Breast epithelium (tissue), 3 donors: ENCODE measurements at regions not wholly inside any gene's neighbourhood (a gene's known extent, or its start where the extent isn't known, plus 50 kb on each side); places are given as distances from the start of the nearest gene placed in this dataset.

Experiments
- POLR2A ChIP-seq: fragments of 450-650 bp; IDR thresholded peaks from one replicate; pipeline ENCODE4 v1.6.1; 2016; ENCODE audit warnings: antibody characterized with exemption, mild to moderate bottlenecking, moderate library complexity
- TF ChIP-seq, protein P1 (sequence below), 3 donors: fragments of 450-650 bp; IDR thresholded peaks; one replicate each; pipeline ENCODE4 v1.5.1; 2016 to 2017; ENCODE audit warnings: antibody characterized with exemption in 3 of 3, mild to moderate bottlenecking in 3 of 3, moderate library complexity in 3 of 3

DNA sequence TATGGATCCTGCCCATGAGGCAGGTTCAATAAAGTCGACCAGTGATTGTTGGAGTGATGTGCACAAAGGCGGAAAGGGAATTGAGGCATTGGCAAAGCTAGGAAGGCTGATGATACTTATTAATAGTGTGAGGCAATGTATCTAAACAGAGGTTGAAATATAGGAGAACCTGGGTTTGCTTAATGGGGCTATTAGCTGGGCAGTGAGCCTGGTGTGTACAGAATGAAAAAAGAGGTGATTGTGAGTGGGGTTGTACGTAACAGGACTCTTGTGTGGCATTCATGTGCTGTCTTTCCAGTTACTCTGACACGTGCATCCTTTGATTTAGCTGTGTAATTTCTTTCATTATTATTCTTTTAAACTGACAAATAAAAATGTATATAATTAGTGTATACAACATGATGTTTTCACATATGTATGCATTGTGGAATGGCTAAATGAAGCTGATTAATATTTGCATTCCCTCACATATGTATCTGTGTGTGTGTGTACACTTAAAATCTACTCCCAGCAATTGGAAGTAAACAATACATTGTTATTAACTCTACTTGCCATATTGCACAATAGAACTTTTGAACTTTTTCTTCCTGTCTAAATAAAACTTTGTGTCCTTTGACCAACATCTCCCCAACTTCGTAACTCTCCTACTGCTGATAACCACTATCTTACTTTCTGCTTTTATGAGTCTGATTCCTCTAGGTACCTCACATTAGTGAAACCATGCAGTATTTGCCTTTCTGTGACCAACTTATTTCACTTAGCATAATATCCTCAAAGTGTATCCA lies 220.5 kb upstream of the SLC35B3 start:
- TF ChIP-seq, protein P1, sequence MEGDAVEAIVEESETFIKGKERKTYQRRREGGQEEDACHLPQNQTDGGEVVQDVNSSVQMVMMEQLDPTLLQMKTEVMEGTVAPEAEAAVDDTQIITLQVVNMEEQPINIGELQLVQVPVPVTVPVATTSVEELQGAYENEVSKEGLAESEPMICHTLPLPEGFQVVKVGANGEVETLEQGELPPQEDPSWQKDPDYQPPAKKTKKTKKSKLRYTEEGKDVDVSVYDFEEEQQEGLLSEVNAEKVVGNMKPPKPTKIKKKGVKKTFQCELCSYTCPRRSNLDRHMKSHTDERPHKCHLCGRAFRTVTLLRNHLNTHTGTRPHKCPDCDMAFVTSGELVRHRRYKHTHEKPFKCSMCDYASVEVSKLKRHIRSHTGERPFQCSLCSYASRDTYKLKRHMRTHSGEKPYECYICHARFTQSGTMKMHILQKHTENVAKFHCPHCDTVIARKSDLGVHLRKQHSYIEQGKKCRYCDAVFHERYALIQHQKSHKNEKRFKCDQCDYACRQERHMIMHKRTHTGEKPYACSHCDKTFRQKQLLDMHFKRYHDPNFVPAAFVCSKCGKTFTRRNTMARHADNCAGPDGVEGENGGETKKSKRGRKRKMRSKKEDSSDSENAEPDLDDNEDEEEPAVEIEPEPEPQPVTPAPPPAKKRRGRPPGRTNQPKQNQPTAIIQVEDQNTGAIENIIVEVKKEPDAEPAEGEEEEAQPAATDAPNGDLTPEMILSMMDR (IDR thresholded peaks at IDR 0.05): no peak
- TF ChIP-seq POLR2A: no peak
